ENCODE measurements at regions not wholly inside any gene's neighbourhood (a gene's known extent, or its start where the extent isn't known, plus 50 kb on each side); places are given as distances from the start of the nearest gene placed in this dataset.

DNA sequence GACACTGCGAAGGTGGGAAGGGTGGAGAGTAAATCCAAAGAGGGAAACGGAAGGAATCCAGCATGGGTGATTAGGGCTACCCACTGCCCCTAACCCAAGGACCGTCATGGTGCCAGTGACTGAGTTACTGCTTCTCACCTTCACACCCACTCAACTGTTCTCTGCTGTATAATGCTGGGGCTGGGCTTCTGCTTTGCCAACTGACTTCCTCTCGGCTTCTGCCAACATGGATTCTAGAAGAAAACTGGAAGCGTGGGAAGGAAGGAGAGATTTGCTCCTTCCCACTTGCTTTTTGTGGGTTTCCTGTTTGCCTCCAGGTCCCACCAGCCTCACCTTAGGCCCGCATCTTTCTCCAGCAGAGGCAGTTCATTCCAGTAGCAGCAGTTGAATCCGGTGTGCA is 153.5 kb upstream of the RAI14 start:
- no peaks in the 10 kb centered on the region for H3K36me3 ChIP-seq
- DNase-seq (no peak), ATAC-seq (no peak)
- intact Hi-C loops (cut with DNase I), result no loop called here
- H3K27ac ChIP-seq, result no peak overlapping the region
- peaks cover 40% of the 10 kb centered on the region for H3K4me1 ChIP-seq
- no peak overlapping the region for H3K4me3 ChIP-seq
- TF ChIP-seq, protein P1, sequence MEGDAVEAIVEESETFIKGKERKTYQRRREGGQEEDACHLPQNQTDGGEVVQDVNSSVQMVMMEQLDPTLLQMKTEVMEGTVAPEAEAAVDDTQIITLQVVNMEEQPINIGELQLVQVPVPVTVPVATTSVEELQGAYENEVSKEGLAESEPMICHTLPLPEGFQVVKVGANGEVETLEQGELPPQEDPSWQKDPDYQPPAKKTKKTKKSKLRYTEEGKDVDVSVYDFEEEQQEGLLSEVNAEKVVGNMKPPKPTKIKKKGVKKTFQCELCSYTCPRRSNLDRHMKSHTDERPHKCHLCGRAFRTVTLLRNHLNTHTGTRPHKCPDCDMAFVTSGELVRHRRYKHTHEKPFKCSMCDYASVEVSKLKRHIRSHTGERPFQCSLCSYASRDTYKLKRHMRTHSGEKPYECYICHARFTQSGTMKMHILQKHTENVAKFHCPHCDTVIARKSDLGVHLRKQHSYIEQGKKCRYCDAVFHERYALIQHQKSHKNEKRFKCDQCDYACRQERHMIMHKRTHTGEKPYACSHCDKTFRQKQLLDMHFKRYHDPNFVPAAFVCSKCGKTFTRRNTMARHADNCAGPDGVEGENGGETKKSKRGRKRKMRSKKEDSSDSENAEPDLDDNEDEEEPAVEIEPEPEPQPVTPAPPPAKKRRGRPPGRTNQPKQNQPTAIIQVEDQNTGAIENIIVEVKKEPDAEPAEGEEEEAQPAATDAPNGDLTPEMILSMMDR (IDR thresholded peaks at IDR 0.05), result no peak
- no peaks in the 10 kb centered on the region for H3K27me3 ChIP-seq (ENCODE audit: low read depth)
- no peaks in the 10 kb centered on the region for H3K9me3 ChIP-seq

DNA sequence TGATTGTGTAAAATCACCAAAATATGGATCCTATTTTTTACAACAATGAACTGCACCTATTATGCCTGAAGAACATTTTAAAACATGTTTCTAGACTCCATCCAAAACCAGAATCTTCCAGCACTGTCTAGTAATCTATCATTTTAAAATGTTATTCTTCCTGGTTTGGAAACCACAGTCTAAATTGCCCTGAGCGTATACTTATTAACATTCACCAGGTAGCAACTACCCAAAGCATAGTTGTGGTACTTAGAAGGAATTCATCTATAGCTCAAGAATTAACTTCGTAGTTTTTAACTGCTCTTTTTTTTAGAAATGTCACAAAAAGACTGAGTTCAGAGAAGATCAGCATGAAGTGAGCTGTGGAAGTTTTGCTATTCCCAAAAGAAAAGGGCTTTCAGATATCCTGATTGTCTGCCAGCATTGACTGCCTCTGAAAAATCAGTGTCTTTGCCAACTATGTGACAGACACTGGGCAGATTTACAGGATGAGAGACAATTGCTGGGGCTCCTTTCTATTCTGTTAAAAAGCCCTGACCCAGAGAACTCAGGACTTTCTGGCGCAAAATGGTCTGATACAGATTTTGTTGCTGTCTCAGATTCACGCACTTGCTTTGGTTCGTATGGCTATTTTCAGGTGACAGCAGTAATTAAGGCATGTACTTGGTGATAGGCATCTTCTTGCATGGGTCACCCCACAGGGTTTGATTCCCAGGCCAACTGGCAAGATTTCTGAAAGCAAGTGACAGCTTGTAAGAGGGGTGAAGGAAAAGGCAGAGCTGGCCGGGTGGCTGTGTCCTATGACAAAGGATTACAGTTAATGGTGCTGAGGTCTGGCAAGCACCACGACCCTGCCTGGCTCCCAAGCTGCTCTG is 152.5 kb upstream of the RAI14 start:
- Histone ChIP-seq H3K4me1 (peaks cover 29% of the 10 kb centered on the region), H3K9me3 (no peaks in the 10 kb centered on the region), H3K4me3 (no peak overlapping the region), H3K27ac (no peak overlapping the region), H3K27me3 (ENCODE audit: low read depth) (no peaks in the 10 kb centered on the region), H3K36me3 (no peaks in the 10 kb centered on the region)
- DNase-seq (no peak), ATAC-seq (no peak)
- TF ChIP-seq, protein P1 (IDR thresholded peaks at IDR 0.05), result no peak
- intact Hi-C loops (cut with DNase I), result no loop called here

DNA sequence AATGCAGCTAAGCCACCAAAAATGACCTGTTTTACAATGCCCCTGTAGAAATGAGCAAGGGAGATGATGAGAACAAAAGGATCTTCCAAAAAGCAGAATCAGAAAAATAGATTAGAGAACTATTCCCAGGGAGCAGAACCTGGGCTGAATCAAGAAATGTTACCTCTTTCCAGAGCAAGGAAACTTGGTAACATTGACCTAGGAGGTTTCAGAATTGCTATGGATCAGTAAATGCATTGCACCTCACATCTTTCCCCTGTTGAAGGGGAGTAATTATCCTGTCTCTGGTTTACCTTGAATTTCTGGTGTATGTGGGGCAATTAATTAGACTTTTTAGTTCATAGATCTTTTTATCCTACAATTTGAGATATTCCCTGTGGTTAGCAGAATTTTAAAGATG is 151.2 kb upstream of the RAI14 start:
- no peaks in the 10 kb centered on the region for H3K27me3 ChIP-seq (ENCODE audit: low read depth)
- intact Hi-C loops (cut with DNase I), result no loop called here
- ATAC-seq, result no peak
- no peaks in the 10 kb centered on the region for H3K9me3 ChIP-seq
- no peak overlapping the region for H3K27ac ChIP-seq
- peaks cover 23% of the 10 kb centered on the region for H3K4me1 ChIP-seq
- no peaks in the 10 kb centered on the region for H3K36me3 ChIP-seq
- TF ChIP-seq, protein P1 (IDR thresholded peaks at IDR 0.05), result no peak
- DNase-seq, result no peak
- no peak overlapping the region for H3K4me3 ChIP-seq

DNA sequence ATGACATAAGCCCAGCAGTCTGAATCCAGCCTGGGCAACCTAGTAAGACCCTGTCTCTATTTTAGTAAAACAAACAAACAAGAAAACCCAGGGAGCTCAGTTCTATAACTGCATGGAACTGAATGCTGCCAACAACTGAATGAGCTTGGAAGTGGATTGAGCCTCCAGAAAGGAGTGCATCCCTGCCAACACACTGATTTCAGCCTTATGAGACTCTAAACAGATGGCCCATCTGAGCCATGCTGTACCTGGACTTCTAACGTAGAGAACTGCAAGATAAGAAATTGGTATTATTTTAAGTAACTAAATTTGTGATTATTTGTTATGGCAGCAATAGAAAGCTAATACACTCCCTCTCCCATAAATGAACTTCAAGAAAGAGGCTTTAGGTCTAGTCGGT is 150.4 kb upstream of the RAI14 start:
- Histone ChIP-seq H3K4me1 (peaks cover 17% of the 10 kb centered on the region), H3K27ac (no peak overlapping the region), H3K4me3 (no peak overlapping the region), H3K9me3 (no peaks in the 10 kb centered on the region), H3K36me3 (no peaks in the 10 kb centered on the region), H3K27me3 (ENCODE audit: low read depth) (no peaks in the 10 kb centered on the region)
- no peak for DNase-seq
- intact Hi-C loops (cut with DNase I), result no loop called here
- TF ChIP-seq, protein P1 (IDR thresholded peaks at IDR 0.05), result no peak
- no peak for ATAC-seq

DNA sequence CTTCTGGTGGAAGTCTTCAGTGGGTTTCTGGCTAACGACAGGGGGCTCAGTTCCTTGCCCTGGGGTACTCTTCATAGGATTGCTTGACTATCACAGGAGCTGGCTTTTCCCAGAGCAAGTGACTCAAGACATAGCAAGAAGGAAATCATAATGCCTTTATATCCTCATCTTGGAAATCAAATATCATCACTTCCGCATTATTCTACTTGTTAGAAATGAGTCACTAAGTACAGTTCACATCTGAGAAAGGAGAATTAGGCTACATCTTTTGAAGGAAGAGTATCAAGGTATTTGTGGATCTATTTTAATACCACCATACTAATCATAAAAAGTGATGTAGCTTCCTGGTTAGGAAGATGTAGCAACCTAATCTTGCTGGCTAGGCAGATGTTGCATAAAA is 148.2 kb upstream of the RAI14 start:
- H3K9me3 ChIP-seq, result no peaks in the 10 kb centered on the region
- ATAC-seq, result no peak
- intact Hi-C loops (cut with DNase I), result no loop called here

More for the DNA sequence above, 148.2 kb upstream of the RAI14 start:
- H3K36me3 ChIP-seq, result no peaks in the 10 kb centered on the region
- no peaks in the 10 kb centered on the region for H3K27me3 ChIP-seq (ENCODE audit: low read depth)
- TF ChIP-seq, protein P1 (IDR thresholded peaks at IDR 0.05), result no peak
- DNase-seq, result no peak
- H3K27ac ChIP-seq, result no peak overlapping the region
- no peak overlapping the region for H3K4me3 ChIP-seq
- H3K4me1 ChIP-seq, result peaks cover 17% of the 10 kb centered on the region
